Fibroblast of skin of abdomen (primary cell): ENCODE measurements at regions not wholly inside any gene's neighbourhood (a gene's known extent, or its start where the extent isn't known, plus 50 kb on each side); places are given as distances from the start of the nearest gene placed in this dataset.
"Not testable (repeated sequence)": the region's sequence is repeated elsewhere in the genome, so short reads cannot be mapped to it uniquely, and the experiment has no call there.

ENCODE experiments used
- DNase-seq: peaks from one replicate; pipeline ENCODE4 v3.0.0-alpha.2; 2013

GRCh38 chr2:153626676-153627075 is 148.1 kb upstream of the RPRM start:
- DNase-seq, result no peak

- no peak for DNase-seq
Observed at GRCh38 chr2:153635494-153635893, 156.9 kb upstream of the RPRM start.

GRCh38 chr2:153641046-153641445 is 162.5 kb upstream of the RPRM start:
- DNase-seq, result no peak

GRCh38 chr2:153644955-153645354 is 166.4 kb upstream of the RPRM start:
- no peak for DNase-seq

- DNase-seq, result no peak
Observed at GRCh38 chr2:153645599-153645998, 167.0 kb upstream of the RPRM start.

- DNase-seq, result no peak
Observed at GRCh38 chr2:153657651-153658050, 179.1 kb upstream of the RPRM start.

- no peak for DNase-seq
Observed at GRCh38 chr2:153661801-153662200, 183.2 kb upstream of the RPRM start.

GRCh38 chr2:153663371-153663770 is 184.8 kb upstream of the RPRM start:
- no peak for DNase-seq

GRCh38 chr2:153664009-153664408 is 185.4 kb upstream of the RPRM start:
- DNase-seq, result not testable (repeated sequence)

- no peak for DNase-seq
Observed at GRCh38 chr2:153667475-153667874, 188.9 kb upstream of the RPRM start.

GRCh38 chr2:153668923-153669322 is 190.4 kb upstream of the RPRM start:
- no peak for DNase-seq

GRCh38 chr2:153710128-153710527 is 161.6 kb upstream of the GALNT13 start:
- no peak for DNase-seq

GRCh38 chr2:153715218-153715850 is 156.4 kb upstream of the GALNT13 start:
- DNase-seq, result no peak

GRCh38 chr2:153717060-153717459 is 154.7 kb upstream of the GALNT13 start:
- DNase-seq, result no peak

- no peak for DNase-seq
Observed at GRCh38 chr2:153739394-153739793, 132.3 kb upstream of the GALNT13 start.

- no peak for DNase-seq
Observed at GRCh38 chr2:153761936-153762335, 109.8 kb upstream of the GALNT13 start.

- DNase-seq, result no peak
Observed at GRCh38 chr2:153766415-153766814, 105.3 kb upstream of the GALNT13 start.

GRCh38 chr2:153770359-153770991 is 101.2 kb upstream of the GALNT13 start:
- no peak for DNase-seq

- DNase-seq, result no peak
Observed at GRCh38 chr2:153780241-153780640, 91.5 kb upstream of the GALNT13 start.

GRCh38 chr2:153786016-153786415 is 85.7 kb upstream of the GALNT13 start:
- DNase-seq, result no peak

- no peak for DNase-seq
Observed at GRCh38 chr2:153787612-153788011, 84.1 kb upstream of the GALNT13 start.

GRCh38 chr2:153802671-153803070 is 69.1 kb upstream of the GALNT13 start:
- DNase-seq, result no peak

- DNase-seq, result peak; percentile 2
Observed at GRCh38 chr2:153808679-153809078, 63.0 kb upstream of the GALNT13 start.

- no peak for DNase-seq
Observed at GRCh38 chr2:153811516-153811915, 60.2 kb upstream of the GALNT13 start.

- DNase-seq, result no peak
Observed at GRCh38 chr2:153812632-153813031, 59.1 kb upstream of the GALNT13 start.
